ENCODE measurements at regions not wholly inside any gene's neighbourhood (a gene's known extent, or its start where the extent isn't known, plus 50 kb on each side); places are given as distances from the start of the nearest gene placed in this dataset.

- no peak for DNase-seq
Measured at GRCh38 chr2:118738524-118739308, 108.7 kb downstream of the EN1 start.

GRCh38 chr2:118738106-118738505 lies 109.3 kb downstream of the EN1 start:
- no peak for DNase-seq

GRCh38 chr2:118737684-118738083 lies 109.8 kb downstream of the EN1 start:
- DNase-seq: no peak

GRCh38 chr2:118732432-118732831 lies 115.0 kb downstream of the EN1 start:
- DNase-seq: no peak

GRCh38 chr2:118731413-118731812 lies 116.0 kb downstream of the EN1 start:
- no peak for DNase-seq

GRCh38 chr2:118730405-118730804 lies 117.0 kb downstream of the EN1 start:
- DNase-seq: no peak

GRCh38 chr2:118729760-118730159 lies 117.7 kb downstream of the EN1 start:
- DNase-seq: no peak

- DNase-seq: no peak
Measured at GRCh38 chr2:118728984-118729383, 118.5 kb downstream of the EN1 start.

- no peak for DNase-seq
Measured at GRCh38 chr2:118726821-118727220, 120.6 kb downstream of the EN1 start.

GRCh38 chr2:118723394-118723793 lies 124.1 kb downstream of the EN1 start:
- DNase-seq: no peak

GRCh38 chr2:118722976-118723375 lies 124.5 kb downstream of the EN1 start:
- no peak for DNase-seq

GRCh38 chr2:118721817-118722551 lies 125.5 kb downstream of the EN1 start:
- DNase-seq: no peak

GRCh38 chr2:118720866-118721265 lies 126.6 kb downstream of the EN1 start:
- DNase-seq: no peak

GRCh38 chr2:118718921-118719320 lies 128.5 kb downstream of the EN1 start:
- DNase-seq: no peak

GRCh38 chr2:118716102-118716501 lies 131.3 kb downstream of the EN1 start:
- no peak for DNase-seq

- DNase-seq: no peak
Measured at GRCh38 chr2:118714118-118714517, 133.3 kb downstream of the EN1 start.

- DNase-seq: no peak
Measured at GRCh38 chr2:118711603-118712002, 135.8 kb downstream of the EN1 start.

- DNase-seq: no peak
Measured at GRCh38 chr2:118710481-118710880, 137.0 kb downstream of the EN1 start.

GRCh38 chr2:118709786-118710185 lies 137.7 kb downstream of the EN1 start:
- DNase-seq: no peak

GRCh38 chr2:118706844-118707243 lies 140.6 kb downstream of the EN1 start:
- no peak for DNase-seq

GRCh38 chr2:118706371-118706770 lies 141.1 kb downstream of the EN1 start:
- DNase-seq: no peak

GRCh38 chr2:118705032-118705431 lies 142.4 kb downstream of the EN1 start:
- no peak for DNase-seq

GRCh38 chr2:118699447-118700175 lies 147.8 kb downstream of the EN1 start:
- DNase-seq: no peak

GRCh38 chr2:118698564-118698963 lies 148.9 kb downstream of the EN1 start:
- no peak for DNase-seq
